GM23338 (cell line): ENCODE measurements at regions not wholly inside any gene's neighbourhood (a gene's known extent, or its start where the extent isn't known, plus 50 kb on each side); places are given as distances from the start of the nearest gene placed in this dataset.

ENCODE experiments used
- ATAC-seq: fragments of 200-7000 bp; cut with Tn5 transposase; 3 replicates; pipeline ENCODE4 v1.9.1; 2020
- DNase-seq: peaks from one replicate; pipeline ENCODE4 v3.0.0-alpha.2; 2015; ENCODE audit warnings: low spot score
- H2AFZ ChIP-seq: fragments of 200-600 bp; sonication (generic); 2 replicates; pipeline ENCODE4 v1.8.0; 2016; ENCODE audit warnings: antibody characterized with exemption, mild to moderate bottlenecking, moderate library complexity
- H3F3A ChIP-seq: fragments of 200-600 bp; sonication (generic); replicated peaks from 2 replicates; pipeline ENCODE4 v1.8.0; 2017; ENCODE audit warnings: antibody characterized with exemption, mixed run types, low read depth
- H3K27ac ChIP-seq: fragments of 200-600 bp; sonication (generic); 2 replicates; pipeline ENCODE4 v1.6.1; 2016; ENCODE audit warnings: low read depth
- H3K27me3 ChIP-seq: fragments of 200-600 bp; sonication (generic); 2 replicates; pipeline ENCODE4 v1.8.0; 2016; ENCODE audit warnings: mild to moderate bottlenecking, mixed run types, moderate library complexity; ENCODE audit not compliant: insufficient read depth
- H3K36me3 ChIP-seq: fragments of 200-600 bp; sonication (generic); 2 replicates; pipeline ENCODE4 v1.8.0; 2016; ENCODE audit warnings: mild to moderate bottlenecking; ENCODE audit not compliant: insufficient read depth
- H3K4me1 ChIP-seq: fragments of 200-600 bp; sonication (generic); 2 replicates; pipeline ENCODE4 v1.8.0; 2016; ENCODE audit warnings: mild to moderate bottlenecking, moderate library complexity; ENCODE audit not compliant: insufficient read depth
- H3K4me2 ChIP-seq: fragments of 200-600 bp; sonication (generic); 2 replicates; pipeline ENCODE4 v1.7.1; 2017; ENCODE audit warnings: mixed run types
- H3K4me3 ChIP-seq: fragments of 200-600 bp; sonication (generic); 2 replicates; pipeline ENCODE4 v1.6.1; 2016; ENCODE audit warnings: mixed run types
- H3K79me2 ChIP-seq: fragments of 200-600 bp; sonication (generic); replicated peaks from 2 replicates; pipeline ENCODE4 v1.8.0; 2017; ENCODE audit warnings: mild to moderate bottlenecking; ENCODE audit not compliant: insufficient read depth
- H3K9me2 ChIP-seq: fragments of 200-600 bp; sonication (generic); 2 replicates; pipeline ENCODE4 v1.8.0; 2017; ENCODE audit not compliant: insufficient read depth
- H4K20me1 ChIP-seq: fragments of 200-600 bp; sonication (generic); replicated peaks from 2 replicates; pipeline ENCODE4 v1.8.0; 2017; ENCODE audit warnings: mild to moderate bottlenecking; ENCODE audit not compliant: insufficient read depth
- H3K27ac Mint-ChIP-seq: 2 replicates; pipeline ENCODE4 v1.8.0; 2020; ENCODE audit warnings: inconsistent platforms, mild to moderate bottlenecking, moderate library complexity, mixed read lengths
- H3K27me3 Mint-ChIP-seq: 3 replicates; pipeline ENCODE4 v1.8.0; 2022; ENCODE audit warnings: low read depth, mild to moderate bottlenecking, moderate library complexity, mixed read lengths, inconsistent platforms; ENCODE audit not compliant: insufficient read depth, poor library complexity
- H3K36me3 Mint-ChIP-seq: 3 replicates; pipeline ENCODE4 v1.8.0; 2021; ENCODE audit warnings: low read depth, mild to moderate bottlenecking, inconsistent platforms, moderate library complexity, mixed read lengths
- H3K4me1 Mint-ChIP-seq: 3 replicates; pipeline ENCODE4 v1.8.0; 2020; ENCODE audit warnings: mild to moderate bottlenecking, inconsistent platforms, mixed read lengths
- H3K4me3 Mint-ChIP-seq: 3 replicates; pipeline ENCODE4 v1.8.0; 2021; ENCODE audit warnings: moderate library complexity, mild to moderate bottlenecking, inconsistent platforms, mixed read lengths
- H3K9me3 Mint-ChIP-seq: 3 replicates; pipeline ENCODE4 v1.8.0; 2020; ENCODE audit warnings: moderate library complexity, mild to moderate bottlenecking, inconsistent platforms, mixed read lengths
- CREB1 ChIP-seq: fragments of 250-450 bp; sonication (Bioruptor Pico); IDR thresholded peaks from 2 replicates; pipeline ENCODE4 v1.5.0; 2020; ENCODE audit warnings: low read depth, mild to moderate bottlenecking, moderate library complexity
- EZH2 ChIP-seq: fragments of 200-600 bp; sonication (generic); IDR thresholded peaks from one replicate; pipeline ENCODE4 v1.8.0; 2017; ENCODE audit warnings: antibody characterized with exemption, mild to moderate bottlenecking, low read depth; ENCODE audit not compliant: unreplicated experiment
- EZH2phosphoT487 ChIP-seq: fragments of 200-600 bp; sonication (generic); IDR thresholded peaks from one replicate; pipeline ENCODE4 v1.8.1; 2018; ENCODE audit warnings: antibody characterized with exemption; ENCODE audit not compliant: unreplicated experiment
- JUNB ChIP-seq: IDR thresholded peaks from one replicate; pipeline ENCODE4 v1.6.1; 2016; ENCODE audit warnings: antibody characterized with exemption; ENCODE audit not compliant: unreplicated experiment
- POLR2AphosphoS5 ChIP-seq: IDR thresholded peaks from 2 replicates; pipeline ENCODE4 v1.6.1; 2016; ENCODE audit warnings: antibody characterized with exemption, low read depth
- ZNF114 ChIP-seq: fragments of 250-450 bp; sonication (Bioruptor Pico); IDR thresholded peaks from 2 replicates; pipeline ENCODE4 v1.5.0; 2020; ENCODE audit warnings: mild to moderate bottlenecking, moderate library complexity
- ZNF331 ChIP-seq: fragments of 250-450 bp; sonication (Bioruptor Pico); IDR thresholded peaks from 2 replicates; pipeline ENCODE4 v1.5.0; 2020; ENCODE audit warnings: low read depth, mild to moderate bottlenecking, moderate library complexity
- TF ChIP-seq, protein P1 (sequence below), 2 experiments: fragments of 200-600 bp in 1 of 2; sonication (generic) in 1 of 2; conservative IDR thresholded peaks; 2 replicates each; pipeline versions ENCODE4 v1.5.1 to v1.6.1; 2016 to 2017; ENCODE audit warnings: antibody characterized with exemption in 2 of 2, low read depth in 2 of 2, mild to moderate bottlenecking in 2 of 2, moderate library complexity in 1 of 2
- TF ChIP-seq, protein P2 (sequence below): IDR thresholded peaks from one replicate; pipeline ENCODE4 v1.6.1; 2018; ENCODE audit warnings: antibody characterized with exemption; ENCODE audit not compliant: unreplicated experiment
- TF ChIP-seq, protein P3 (sequence below): fragments of 250-450 bp; sonication (Bioruptor Pico); IDR thresholded peaks from 2 replicates; pipeline ENCODE4 v1.5.0; 2020; ENCODE audit warnings: mild to moderate bottlenecking, moderate library complexity

DNA sequence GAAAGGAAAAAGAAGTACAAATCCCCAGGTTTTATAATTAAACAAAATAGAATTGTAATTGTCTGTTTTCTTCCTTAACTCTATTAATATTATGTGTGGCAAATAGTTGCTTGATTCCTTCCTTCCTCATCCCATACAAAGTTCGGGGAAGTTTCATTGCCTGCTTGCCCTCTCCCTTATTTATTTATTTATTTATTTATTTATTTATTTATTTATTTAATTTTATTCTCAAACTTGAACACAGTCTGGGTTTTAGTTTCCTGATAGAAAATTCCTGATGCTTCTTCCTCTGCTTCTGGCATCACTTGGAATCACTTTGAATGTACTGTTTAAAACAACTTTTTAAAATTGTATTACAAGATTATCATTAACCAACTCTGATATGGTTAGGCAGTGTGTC is 145.8 kb upstream of the SOX5 start (continued):
- no peak for TF ChIP-seq EZH2
- TF ChIP-seq EZH2phosphoT487: no peak
- TF ChIP-seq POLR2AphosphoS5: no peak

DNA sequence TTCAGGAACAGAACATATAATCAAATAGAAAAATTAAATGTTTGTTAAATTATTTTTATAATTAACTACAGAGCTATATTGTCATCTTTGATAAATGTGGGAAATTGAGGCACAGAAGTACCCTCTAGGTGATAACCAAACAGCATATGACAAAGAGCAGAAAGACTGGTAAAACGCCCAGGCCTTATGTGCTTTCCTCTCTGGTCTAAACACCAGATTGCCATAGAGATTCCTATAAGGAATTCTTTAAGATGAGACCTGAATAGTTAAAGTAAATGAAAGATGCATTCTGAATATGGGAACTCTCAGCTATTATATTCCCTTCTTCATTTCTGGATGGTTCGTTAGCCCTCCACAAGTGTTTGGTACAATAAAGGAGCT is 140.0 kb upstream of the SOX5 start:
- Histone ChIP-seq H4K20me1 (no peaks in the 10 kb centered on the region), H3F3A (no peaks in the 10 kb centered on the region), H3K27me3 (no peaks in the 10 kb centered on the region), H3K9me2 (no peaks in the 10 kb centered on the region), H3K4me1 (peaks cover 3% of the 10 kb centered on the region; the same call in 1 of the 2 replicates), H3K4me2 (no peak overlapping the region), H3K4me3 (no peak overlapping the region), H3K27ac (no peak overlapping the region), H3K36me3 (no peaks in the 10 kb centered on the region), H3K79me2 (no peaks in the 10 kb centered on the region), H2AFZ (no peak overlapping the region)
- TF ChIP-seq ZNF114 (CRISPR knock-in tag) (no peak), ZNF331 (CRISPR knock-in tag) (no peak), EZH2 (no peak), JUNB (no peak), CREB1 (CRISPR knock-in tag) (no peak), POLR2AphosphoS5 (no peak)
- TF ChIP-seq, protein P1, sequence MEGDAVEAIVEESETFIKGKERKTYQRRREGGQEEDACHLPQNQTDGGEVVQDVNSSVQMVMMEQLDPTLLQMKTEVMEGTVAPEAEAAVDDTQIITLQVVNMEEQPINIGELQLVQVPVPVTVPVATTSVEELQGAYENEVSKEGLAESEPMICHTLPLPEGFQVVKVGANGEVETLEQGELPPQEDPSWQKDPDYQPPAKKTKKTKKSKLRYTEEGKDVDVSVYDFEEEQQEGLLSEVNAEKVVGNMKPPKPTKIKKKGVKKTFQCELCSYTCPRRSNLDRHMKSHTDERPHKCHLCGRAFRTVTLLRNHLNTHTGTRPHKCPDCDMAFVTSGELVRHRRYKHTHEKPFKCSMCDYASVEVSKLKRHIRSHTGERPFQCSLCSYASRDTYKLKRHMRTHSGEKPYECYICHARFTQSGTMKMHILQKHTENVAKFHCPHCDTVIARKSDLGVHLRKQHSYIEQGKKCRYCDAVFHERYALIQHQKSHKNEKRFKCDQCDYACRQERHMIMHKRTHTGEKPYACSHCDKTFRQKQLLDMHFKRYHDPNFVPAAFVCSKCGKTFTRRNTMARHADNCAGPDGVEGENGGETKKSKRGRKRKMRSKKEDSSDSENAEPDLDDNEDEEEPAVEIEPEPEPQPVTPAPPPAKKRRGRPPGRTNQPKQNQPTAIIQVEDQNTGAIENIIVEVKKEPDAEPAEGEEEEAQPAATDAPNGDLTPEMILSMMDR (conservative IDR thresholded peaks at IDR 0.05; ENCODE audit: low read depth in 2 of 2): no peak
- TF ChIP-seq, protein P2, sequence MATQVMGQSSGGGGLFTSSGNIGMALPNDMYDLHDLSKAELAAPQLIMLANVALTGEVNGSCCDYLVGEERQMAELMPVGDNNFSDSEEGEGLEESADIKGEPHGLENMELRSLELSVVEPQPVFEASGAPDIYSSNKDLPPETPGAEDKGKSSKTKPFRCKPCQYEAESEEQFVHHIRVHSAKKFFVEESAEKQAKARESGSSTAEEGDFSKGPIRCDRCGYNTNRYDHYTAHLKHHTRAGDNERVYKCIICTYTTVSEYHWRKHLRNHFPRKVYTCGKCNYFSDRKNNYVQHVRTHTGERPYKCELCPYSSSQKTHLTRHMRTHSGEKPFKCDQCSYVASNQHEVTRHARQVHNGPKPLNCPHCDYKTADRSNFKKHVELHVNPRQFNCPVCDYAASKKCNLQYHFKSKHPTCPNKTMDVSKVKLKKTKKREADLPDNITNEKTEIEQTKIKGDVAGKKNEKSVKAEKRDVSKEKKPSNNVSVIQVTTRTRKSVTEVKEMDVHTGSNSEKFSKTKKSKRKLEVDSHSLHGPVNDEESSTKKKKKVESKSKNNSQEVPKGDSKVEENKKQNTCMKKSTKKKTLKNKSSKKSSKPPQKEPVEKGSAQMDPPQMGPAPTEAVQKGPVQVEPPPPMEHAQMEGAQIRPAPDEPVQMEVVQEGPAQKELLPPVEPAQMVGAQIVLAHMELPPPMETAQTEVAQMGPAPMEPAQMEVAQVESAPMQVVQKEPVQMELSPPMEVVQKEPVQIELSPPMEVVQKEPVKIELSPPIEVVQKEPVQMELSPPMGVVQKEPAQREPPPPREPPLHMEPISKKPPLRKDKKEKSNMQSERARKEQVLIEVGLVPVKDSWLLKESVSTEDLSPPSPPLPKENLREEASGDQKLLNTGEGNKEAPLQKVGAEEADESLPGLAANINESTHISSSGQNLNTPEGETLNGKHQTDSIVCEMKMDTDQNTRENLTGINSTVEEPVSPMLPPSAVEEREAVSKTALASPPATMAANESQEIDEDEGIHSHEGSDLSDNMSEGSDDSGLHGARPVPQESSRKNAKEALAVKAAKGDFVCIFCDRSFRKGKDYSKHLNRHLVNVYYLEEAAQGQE: no peak
- TF ChIP-seq, protein P3, sequence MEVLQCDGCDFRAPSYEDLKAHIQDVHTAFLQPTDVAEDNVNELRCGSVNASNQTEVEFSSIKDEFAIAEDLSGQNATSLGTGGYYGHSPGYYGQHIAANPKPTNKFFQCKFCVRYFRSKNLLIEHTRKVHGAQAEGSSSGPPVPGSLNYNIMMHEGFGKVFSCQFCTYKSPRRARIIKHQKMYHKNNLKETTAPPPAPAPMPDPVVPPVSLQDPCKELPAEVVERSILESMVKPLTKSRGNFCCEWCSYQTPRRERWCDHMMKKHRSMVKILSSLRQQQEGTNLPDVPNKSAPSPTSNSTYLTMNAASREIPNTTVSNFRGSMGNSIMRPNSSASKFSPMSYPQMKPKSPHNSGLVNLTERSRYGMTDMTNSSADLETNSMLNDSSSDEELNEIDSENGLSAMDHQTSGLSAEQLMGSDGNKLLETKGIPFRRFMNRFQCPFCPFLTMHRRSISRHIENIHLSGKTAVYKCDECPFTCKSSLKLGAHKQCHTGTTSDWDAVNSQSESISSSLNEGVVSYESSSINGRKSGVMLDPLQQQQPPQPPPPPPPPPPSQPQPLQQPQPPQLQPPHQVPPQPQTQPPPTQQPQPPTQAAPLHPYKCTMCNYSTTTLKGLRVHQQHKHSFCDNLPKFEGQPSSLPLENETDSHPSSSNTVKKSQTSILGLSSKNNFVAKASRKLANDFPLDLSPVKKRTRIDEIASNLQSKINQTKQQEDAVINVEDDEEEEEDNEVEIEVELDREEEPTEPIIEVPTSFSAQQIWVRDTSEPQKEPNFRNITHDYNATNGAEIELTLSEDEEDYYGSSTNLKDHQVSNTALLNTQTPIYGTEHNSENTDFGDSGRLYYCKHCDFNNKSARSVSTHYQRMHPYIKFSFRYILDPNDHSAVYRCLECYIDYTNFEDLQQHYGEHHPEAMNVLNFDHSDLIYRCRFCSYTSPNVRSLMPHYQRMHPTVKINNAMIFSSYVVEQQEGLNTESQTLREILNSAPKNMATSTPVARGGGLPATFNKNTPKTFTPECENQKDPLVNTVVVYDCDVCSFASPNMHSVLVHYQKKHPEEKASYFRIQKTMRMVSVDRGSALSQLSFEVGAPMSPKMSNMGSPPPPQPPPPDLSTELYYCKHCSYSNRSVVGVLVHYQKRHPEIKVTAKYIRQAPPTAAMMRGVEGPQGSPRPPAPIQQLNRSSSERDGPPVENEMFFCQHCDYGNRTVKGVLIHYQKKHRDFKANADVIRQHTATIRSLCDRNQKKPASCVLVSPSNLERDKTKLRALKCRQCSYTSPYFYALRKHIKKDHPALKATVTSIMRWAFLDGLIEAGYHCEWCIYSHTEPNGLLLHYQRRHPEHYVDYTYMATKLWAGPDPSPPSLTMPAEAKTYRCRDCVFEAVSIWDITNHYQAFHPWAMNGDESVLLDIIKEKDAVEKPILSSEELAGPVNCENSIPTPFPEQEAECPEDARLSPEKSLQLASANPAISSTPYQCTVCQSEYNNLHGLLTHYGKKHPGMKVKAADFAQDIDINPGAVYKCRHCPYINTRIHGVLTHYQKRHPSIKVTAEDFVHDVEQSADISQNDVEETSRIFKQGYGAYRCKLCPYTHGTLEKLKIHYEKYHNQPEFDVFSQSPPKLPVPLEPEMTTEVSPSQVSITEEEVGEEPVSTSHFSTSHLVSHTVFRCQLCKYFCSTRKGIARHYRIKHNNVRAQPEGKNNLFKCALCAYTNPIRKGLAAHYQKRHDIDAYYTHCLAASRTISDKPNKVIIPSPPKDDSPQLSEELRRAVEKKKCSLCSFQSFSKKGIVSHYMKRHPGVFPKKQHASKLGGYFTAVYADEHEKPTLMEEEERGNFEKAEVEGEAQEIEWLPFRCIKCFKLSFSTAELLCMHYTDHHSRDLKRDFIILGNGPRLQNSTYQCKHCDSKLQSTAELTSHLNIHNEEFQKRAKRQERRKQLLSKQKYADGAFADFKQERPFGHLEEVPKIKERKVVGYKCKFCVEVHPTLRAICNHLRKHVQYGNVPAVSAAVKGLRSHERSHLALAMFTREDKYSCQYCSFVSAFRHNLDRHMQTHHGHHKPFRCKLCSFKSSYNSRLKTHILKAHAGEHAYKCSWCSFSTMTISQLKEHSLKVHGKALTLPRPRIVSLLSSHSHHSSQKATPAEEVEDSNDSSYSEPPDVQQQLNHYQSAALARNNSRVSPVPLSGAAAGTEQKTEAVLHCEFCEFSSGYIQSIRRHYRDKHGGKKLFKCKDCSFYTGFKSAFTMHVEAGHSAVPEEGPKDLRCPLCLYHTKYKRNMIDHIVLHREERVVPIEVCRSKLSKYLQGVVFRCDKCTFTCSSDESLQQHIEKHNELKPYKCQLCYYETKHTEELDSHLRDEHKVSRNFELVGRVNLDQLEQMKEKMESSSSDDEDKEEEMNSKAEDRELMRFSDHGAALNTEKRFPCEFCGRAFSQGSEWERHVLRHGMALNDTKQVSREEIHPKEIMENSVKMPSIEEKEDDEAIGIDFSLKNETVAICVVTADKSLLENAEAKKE: no peak
- H3K27me3 Mint-ChIP-seq: no peaks in the 10 kb centered on the region
- DNase-seq (no peak), ATAC-seq (no peak)
- H3K4me1 Mint-ChIP-seq: no peaks in the 10 kb centered on the region
- no peaks in the 10 kb centered on the region for H3K36me3 Mint-ChIP-seq
- no peak overlapping the region for H3K4me3 Mint-ChIP-seq
- no peaks in the 10 kb centered on the region for H3K9me3 Mint-ChIP-seq
- no peak overlapping the region for H3K27ac Mint-ChIP-seq
